ENCODE measurements at regions not wholly inside any gene's neighbourhood (a gene's known extent, or its start where the extent isn't known, plus 50 kb on each side); places are given as distances from the start of the nearest gene placed in this dataset.

GRCh38 chr2:129782633-129782990 is 196.9 kb upstream of the RAB6C start:
- DNase-seq = no peak
- Mint-ChIP-seq H3K36me3 (ENCODE audit: insufficient read depth, unreplicated experiment) (no peaks in the 10 kb centered on the region), H3K9me3 (ENCODE audit: unreplicated experiment) (no peaks in the 10 kb centered on the region), H3K4me1 (ENCODE audit: low read depth, unreplicated experiment) (no peaks in the 10 kb centered on the region), H3K27ac (ENCODE audit: unreplicated experiment) (no peak overlapping the region), H3K4me3 (ENCODE audit: unreplicated experiment) (no peak overlapping the region), H3K27me3 (ENCODE audit: insufficient read depth, unreplicated experiment) (peaks cover 11% of the 10 kb centered on the region)
- H3K4me1 ChIP-seq = no peaks in the 10 kb centered on the region
- H3K4me3 ChIP-seq (ENCODE audit: low read depth, low read length) = no peak overlapping the region
- no peaks in the 10 kb centered on the region; the same call in 1 of the 2 replicates for H3K9me3 ChIP-seq
- H3K27me3 ChIP-seq (replicated peaks; ENCODE audit: control insufficient read depth, insufficient read depth, low read length) = no peaks in the 10 kb centered on the region; the same call in 1 of the 2 replicates
- ChIA-PET POLR2A (no interaction called here), CTCF (no interaction called here)
- intact Hi-C loops (cut with micrococcal nuclease; ENCODE audit: unreplicated experiment) = no loop called here
- BruUV-seq (replicated peaks) = no TSS peak
- no peaks in the 10 kb centered on the region for H3K36me3 ChIP-seq (ENCODE audit: control insufficient read depth, insufficient read depth, low read length)
- no peak for TF ChIP-seq CTCF (IDR thresholded peaks at IDR 0.05; ENCODE audit: insufficient read depth in 1 of 2, low read depth in 1 of 2, low read length in 1 of 2, severe bottlenecking in 1 of 2, unreplicated experiment in 1 of 2)

- BruUV-seq (replicated peaks) = no TSS peak
- no peaks in the 10 kb centered on the region for H3K4me1 Mint-ChIP-seq (ENCODE audit: low read depth, unreplicated experiment)
- no peak for DNase-seq
- no peaks in the 10 kb centered on the region for H3K36me3 Mint-ChIP-seq (ENCODE audit: insufficient read depth, unreplicated experiment)
- Histone ChIP-seq H3K4me1 (no peaks in the 10 kb centered on the region), H3K27me3 (replicated peaks; ENCODE audit: control insufficient read depth, insufficient read depth, low read length) (no peaks in the 10 kb centered on the region; the same call in 1 of the 2 replicates), H3K36me3 (ENCODE audit: control insufficient read depth, insufficient read depth, low read length) (no peaks in the 10 kb centered on the region), H3K4me3 (ENCODE audit: low read depth, low read length) (no peak overlapping the region), H3K9me3 (no peaks in the 10 kb centered on the region; the same call in 1 of the 2 replicates)
- ChIA-PET CTCF (no interaction called here), POLR2A (no interaction called here)
- H3K27me3 Mint-ChIP-seq (ENCODE audit: insufficient read depth, unreplicated experiment) = peaks cover 15% of the 10 kb centered on the region
- TF ChIP-seq CTCF (IDR thresholded peaks at IDR 0.05; ENCODE audit: insufficient read depth in 1 of 2, low read depth in 1 of 2, low read length in 1 of 2, severe bottlenecking in 1 of 2, unreplicated experiment in 1 of 2) = no peak
- intact Hi-C loops (cut with micrococcal nuclease; ENCODE audit: unreplicated experiment) = no loop called here
- no peak overlapping the region for H3K27ac Mint-ChIP-seq (ENCODE audit: unreplicated experiment)
- H3K9me3 Mint-ChIP-seq (ENCODE audit: unreplicated experiment) = no peaks in the 10 kb centered on the region
- no peak overlapping the region for H3K4me3 Mint-ChIP-seq (ENCODE audit: unreplicated experiment)
Measured at GRCh38 chr2:129784486-129784885, 195.0 kb upstream of the RAB6C start.

- Mint-ChIP-seq H3K9me3 (ENCODE audit: unreplicated experiment) (no peaks in the 10 kb centered on the region), H3K27ac (ENCODE audit: unreplicated experiment) (no peak overlapping the region), H3K4me3 (ENCODE audit: unreplicated experiment) (no peak overlapping the region), H3K27me3 (ENCODE audit: insufficient read depth, unreplicated experiment) (peaks cover 10% of the 10 kb centered on the region), H3K36me3 (ENCODE audit: insufficient read depth, unreplicated experiment) (no peaks in the 10 kb centered on the region), H3K4me1 (ENCODE audit: low read depth, unreplicated experiment) (no peaks in the 10 kb centered on the region)
- Histone ChIP-seq H3K4me3 (ENCODE audit: low read depth, low read length) (no peak overlapping the region), H3K36me3 (ENCODE audit: control insufficient read depth, insufficient read depth, low read length) (no peaks in the 10 kb centered on the region), H3K4me1 (no peaks in the 10 kb centered on the region), H3K27me3 (replicated peaks; ENCODE audit: control insufficient read depth, insufficient read depth, low read length) (peaks cover 1% of the 10 kb centered on the region; the same call in 1 of the 2 replicates), H3K9me3 (no peaks in the 10 kb centered on the region)
- intact Hi-C loops (cut with micrococcal nuclease; ENCODE audit: unreplicated experiment) = no loop called here
- BruUV-seq (replicated peaks) = no TSS peak
- ChIA-PET CTCF (no interaction called here), POLR2A (no interaction called here)
- no peak for TF ChIP-seq CTCF (IDR thresholded peaks at IDR 0.05; ENCODE audit: insufficient read depth in 1 of 2, low read depth in 1 of 2, low read length in 1 of 2, severe bottlenecking in 1 of 2, unreplicated experiment in 1 of 2)
- no peak for DNase-seq
Measured at GRCh38 chr2:129791712-129792111, 187.8 kb upstream of the RAB6C start.

Data from Caco-2 (cell line).